SH-SY5Y (cell line): ENCODE measurements at regions not wholly inside any gene's neighbourhood (a gene's known extent, or its start where the extent isn't known, plus 50 kb on each side); places are given as distances from the start of the nearest gene placed in this dataset.

Source experiments
- GATA2 ChIP-seq: IDR thresholded peaks from 2 replicates; pipeline ENCODE4 v1.6.1; 2011; ENCODE audit warnings: mild to moderate bottlenecking, low read depth, low read length
- GATA3 ChIP-seq: IDR thresholded peaks from 2 replicates; pipeline ENCODE4 v1.6.1; 2011; ENCODE audit warnings: low read depth, mild to moderate bottlenecking, low read length, moderate library complexity

DNA sequence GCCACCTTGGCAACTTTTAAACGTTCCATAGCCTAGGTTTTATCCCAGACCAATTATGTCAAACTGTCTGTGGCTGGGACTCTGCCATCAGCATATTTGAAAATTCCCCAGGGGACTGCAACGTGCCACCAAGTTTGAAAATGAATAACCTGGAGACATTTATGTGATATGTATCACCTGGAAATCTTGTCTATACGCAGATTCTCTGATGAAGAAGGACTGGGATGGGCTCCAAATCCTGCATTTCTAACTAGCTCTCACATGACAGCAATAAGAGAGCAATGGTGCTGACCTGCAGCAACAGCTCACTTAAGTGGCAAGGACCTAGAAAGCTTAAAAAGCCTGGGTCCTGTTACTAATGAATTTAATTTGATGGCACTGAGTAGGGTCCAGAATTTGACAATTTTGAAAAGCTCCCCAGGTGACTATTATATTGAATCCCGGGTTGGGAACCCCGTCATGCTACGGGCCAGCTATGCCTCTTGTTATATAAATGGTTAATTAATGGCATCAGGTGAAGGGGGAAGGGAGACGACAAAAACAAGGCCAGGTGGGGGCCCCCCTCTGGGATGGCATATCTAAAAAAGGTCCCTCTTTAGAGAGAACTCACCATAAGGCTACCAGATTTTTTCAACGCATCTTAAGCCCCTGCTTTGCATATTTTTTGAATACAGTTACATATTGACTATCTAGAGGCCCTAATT, 213.7 kb downstream of the ZIC5 start:
- TF ChIP-seq GATA3 (no peak), GATA2 (no peak)
